Heart left ventricle (tissue), 16 donors: ENCODE measurements at regions not wholly inside any gene's neighbourhood (a gene's known extent, or its start where the extent isn't known, plus 50 kb on each side); places are given as distances from the start of the nearest gene placed in this dataset.

ENCODE experiments used
- ATAC-seq, 4 donors: fragments of 200-7000 bp; cut with Tn5 transposase; one replicate each; pipeline ENCODE4 v1.9.1; 2020 to 2022; ENCODE audit warnings: moderate library complexity in 4 of 4, mild to moderate bottlenecking in 3 of 4, moderate number of reproducible peaks in 1 of 4
- DNase-seq, 5 donors: peaks; one replicate each; pipeline ENCODE4 v3.0.0-alpha.2; 2020
- H3K27ac ChIP-seq, 12 donors: fragments of 200-600 bp; sonication (generic) in 4 of 12; one replicate each; pipeline versions ENCODE4 v1.5.0 to v1.8.0; 2016 to 2022; ENCODE audit warnings: mild to moderate bottlenecking in 2 of 12
- H3K27me3 ChIP-seq, 9 donors: fragments of 200-600 bp; sonication (generic) in 2 of 9; one replicate each; pipeline versions ENCODE4 v1.5.1 to v1.8.0; 2016 to 2022; ENCODE audit warnings: mild to moderate bottlenecking in 3 of 9
- H3K36me3 ChIP-seq, 9 donors: fragments of 200-600 bp; sonication (generic) in 2 of 9; one replicate each; pipeline versions ENCODE4 v1.5.0 to v1.8.0; 2018 to 2022; ENCODE audit warnings: mild to moderate bottlenecking in 2 of 9
- H3K4me1 ChIP-seq, 12 donors: fragments of 200-600 bp; sonication (generic) in 4 of 12; one replicate each; pipeline versions ENCODE4 v1.5.0 to v1.8.0; 2016 to 2022; ENCODE audit warnings: mild to moderate bottlenecking in 3 of 12
- H3K4me3 ChIP-seq, 12 donors: fragments of 200-600 bp; sonication (generic) in 4 of 12; one replicate each; pipeline versions ENCODE4 v1.5.0 to v1.8.0; 2017 to 2022; ENCODE audit warnings: mild to moderate bottlenecking in 9 of 12, moderate library complexity in 4 of 12
- H3K9me3 ChIP-seq, 12 donors: fragments of 200-600 bp; sonication (generic) in 4 of 12; one replicate each; pipeline versions ENCODE4 v1.5.0 to v1.8.0; 2016 to 2022; ENCODE audit warnings: mild to moderate bottlenecking in 1 of 12
- CTCF ChIP-seq, 12 donors: fragments of 200-600 bp; sonication (generic) in 4 of 12; IDR thresholded peaks; one replicate each; pipeline versions ENCODE4 v1.5.0 to v1.8.0; 2018 to 2022; ENCODE audit warnings: antibody characterized with exemption in 12 of 12, mild to moderate bottlenecking in 5 of 12
- POLR2A ChIP-seq, 2 donors: fragments of 450-650 bp; IDR thresholded peaks; one replicate each; pipeline ENCODE4 v1.6.1; 2017; ENCODE audit warnings: antibody characterized with exemption in 2 of 2, mild to moderate bottlenecking in 2 of 2, moderate library complexity in 2 of 2
- WGBS, 4 donors: extraction: QIAGEN DNeasy Blood & Tissue Kit in 2 of 4; methylation state at CpG; one replicate each; pipeline versions ENCODE4 v1.1.5 to v1.1.7; 2013 to 2018; 5-methylcytosine and 5-hydroxymethylcytosine counted together
- intact Hi-C, 10 donors: fragments of 100-400 bp; cut with DNase I; formaldehyde crosslinking; loops; one replicate each; pipeline versions ENCODE4 v1.11.1 to v1.14.2; 2022
- donor health status: ischemic (EF 13 %, LVEDD 7.1; RV severe dilation, severe dysfunction).
- donor health status: healthy with polysubstance abuse.
- donor health status: DM: no; HTN: yes; CAD: no.
- donor health status: DM: no; HTN: no; CAD: no.
- donor health status: ischemic (EF 25% LVEDD 6.9; RV normal size, moderate dysfunction).
- donor health status: ischemic (EF 25% LVEDD 5.7; RV mildly dilated, moderate dysfunction).
- donor health status: healthy.
- donor health status: DM: yes; HTN: yes; CAD: no.
- donor health status: ischemic (EF 35%, LVEDD 5.7; RV mildly dilated, moderate dysfunction).
- donor health status: nonischemic (EF 11% LVEDD 7.7; RV severe dilation, severe dysfunction).
- donor health status: DM: yes; HTN: yes; CAD: no.
- donor health status: PGD.
- donor health status: ischemic (EF 29% LVEDD 5.4; RV normal size, mild dysfunction).
- donor health status: nonischemic (EF 23%, LVEDD 6.1; RV moderate dilation, normal function).

GRCh38 chr3:118578559-118578958 is 456.1 kb downstream of the IGSF11 start:
- no peaks in the 10 kb centered on the region for H3K27me3 ChIP-seq
- H3K4me3 ChIP-seq, result no peak overlapping the region
- TF ChIP-seq CTCF (IDR thresholded peaks at IDR 0.05) (no peak), POLR2A (IDR thresholded peaks at IDR 0.05) (no peak)
- 87 to 92% (median 90%) methylated on average over 6 of the region's 6 CpGs for WGBS, 4 donors
- DNase-seq, result no peak
- no peak overlapping the region for H3K27ac ChIP-seq
- ATAC-seq, result no peak
- no peaks in the 10 kb centered on the region for H3K36me3 ChIP-seq
- intact Hi-C loops, result no loop called here
- H3K4me1 ChIP-seq, result no peaks in the 10 kb centered on the region
- H3K9me3 ChIP-seq, result no peaks in the 10 kb centered on the region

GRCh38 chr3:118587037-118587741 is 447.5 kb downstream of the IGSF11 start:
- ATAC-seq (no peak), DNase-seq (no peak)
- Histone ChIP-seq H3K4me3 (no peak overlapping the region), H3K4me1 (no peaks in the 10 kb centered on the region), H3K27me3 (no peaks in the 10 kb centered on the region), H3K9me3 (peaks cover 0 to 4% (median 0%) of the 10 kb centered on the region in 12 donors), H3K27ac (no peak overlapping the region), H3K36me3 (no peaks in the 10 kb centered on the region)
- intact Hi-C loops, result no loop called here
- 46 to 54% (median 52%) methylated on average over 2 of the region's 2 CpGs for WGBS, 4 donors
- TF ChIP-seq CTCF (IDR thresholded peaks at IDR 0.05) (no peak), POLR2A (IDR thresholded peaks at IDR 0.05) (no peak)

- DNase-seq, result no peak
- Histone ChIP-seq H3K9me3 (peaks cover 0 to 10% (median 0%) of the 10 kb centered on the region in 12 donors), H3K4me3 (no peak overlapping the region), H3K27ac (no peak overlapping the region), H3K4me1 (no peaks in the 10 kb centered on the region), H3K36me3 (no peaks in the 10 kb centered on the region), H3K27me3 (no peaks in the 10 kb centered on the region)
- no peak for ATAC-seq
- intact Hi-C loops, result no loop called here
- TF ChIP-seq POLR2A (IDR thresholded peaks at IDR 0.05) (no peak), CTCF (IDR thresholded peaks at IDR 0.05) (no peak)
These were observed 446.8 kb downstream of the IGSF11 start for GRCh38 chr3:118587847-118588246.

- 58 to 86% (median 67%) methylated on average over 4 of the region's 4 CpGs for whole genome bisulfite sequencing, 4 donors
- DNase-seq (no peak), ATAC-seq (no peak)
- Histone ChIP-seq H3K4me3 (no peak overlapping the region), H3K27ac (no peak overlapping the region), H3K9me3 (peaks cover 0 to 22% (median 6%) of the 10 kb centered on the region in 12 donors), H3K36me3 (no peaks in the 10 kb centered on the region), H3K4me1 (no peaks in the 10 kb centered on the region), H3K27me3 (no peaks in the 10 kb centered on the region)
- intact Hi-C loops, result no loop called here
- no peak for TF ChIP-seq CTCF (IDR thresholded peaks at IDR 0.05)
- TF ChIP-seq POLR2A (IDR thresholded peaks at IDR 0.05), result no peak
These were observed 441.4 kb downstream of the IGSF11 start for GRCh38 chr3:118593277-118593670.
